AG09309 (cell line): ENCODE measurements at regions not wholly inside any gene's neighbourhood (a gene's known extent, or its start where the extent isn't known, plus 50 kb on each side); places are given as distances from the start of the nearest gene placed in this dataset.

Experiments used
- DNase-seq: peaks from one replicate; pipeline ENCODE4 v3.0.0-alpha.2; 2010; ENCODE audit warnings: low read depth
- H3K4me3 ChIP-seq: 2 replicates; pipeline ENCODE4 v1.5.1; 2011; ENCODE audit warnings: mild to moderate bottlenecking, low read depth, low read length, moderate library complexity; ENCODE audit not compliant: control insufficient read depth
- CTCF ChIP-seq: IDR thresholded peaks from 2 replicates; pipeline ENCODE4 v1.5.1; 2011; ENCODE audit warnings: mild to moderate bottlenecking, low read depth, low read length, inconsistent platforms; ENCODE audit not compliant: insufficient read depth, control insufficient read depth; ENCODE audit errors: missing control alignments

GRCh38 chr9:108515856-108516255 lies 339.9 kb downstream of the ACTL7B start:
- no peak for DNase-seq
- TF ChIP-seq CTCF = no peak
- H3K4me3 ChIP-seq = no peak overlapping the region

GRCh38 chr9:108512426-108513173 lies 343.2 kb downstream of the ACTL7B start:
- no peak overlapping the region for H3K4me3 ChIP-seq
- no peak for DNase-seq
- TF ChIP-seq CTCF = no peak

- peak; percentile 84 for DNase-seq
- no peak overlapping the region for H3K4me3 ChIP-seq
- no peak for TF ChIP-seq CTCF
Measured at GRCh38 chr9:108511307-108511706, 344.5 kb downstream of the ACTL7B start.

- no peak for DNase-seq
- H3K4me3 ChIP-seq = no peak overlapping the region
- no peak for TF ChIP-seq CTCF
Measured at GRCh38 chr9:108496846-108497245, 358.9 kb downstream of the ACTL7B start.

- no peak for TF ChIP-seq CTCF
- DNase-seq = no peak
- no peak overlapping the region for H3K4me3 ChIP-seq
Measured at GRCh38 chr9:108489567-108489966, 366.2 kb downstream of the ACTL7B start.

GRCh38 chr9:108486831-108487230 lies 369.0 kb downstream of the ACTL7B start:
- H3K4me3 ChIP-seq = no peak overlapping the region
- TF ChIP-seq CTCF = no peak
- no peak for DNase-seq
